ENCODE measurements at regions not wholly inside any gene's neighbourhood (a gene's known extent, or its start where the extent isn't known, plus 50 kb on each side); places are given as distances from the start of the nearest gene placed in this dataset.
A peak's percentile ranks its signal among the peaks of the same experiment; 100 is the strongest.

DNA sequence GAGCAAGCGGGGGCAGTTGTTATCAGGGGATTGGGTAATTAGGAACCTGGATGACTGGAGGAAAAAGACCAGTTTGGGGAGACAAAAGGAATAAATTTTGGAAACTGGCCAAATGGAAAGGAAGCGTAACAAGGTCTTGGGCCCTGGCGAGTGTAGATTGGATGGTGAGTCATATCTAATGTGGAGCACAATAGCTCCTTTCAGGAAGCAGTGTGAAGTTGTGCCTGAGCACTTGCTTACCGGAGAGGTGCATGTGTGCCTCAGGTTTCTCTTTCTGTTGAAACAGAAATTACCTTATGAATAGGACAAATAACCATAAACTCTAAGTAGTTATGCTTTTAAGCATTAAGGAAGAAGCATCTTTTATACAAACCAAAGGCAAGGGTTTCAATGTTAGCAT, 176.4 kb downstream of the KIF4B start:
- H2BK20ac ChIP-seq (ENCODE audit: low read length), result peak overlapping the region; percentile 50; the same call in 1 of the 2 replicates
- no peaks in the 10 kb centered on the region for H3K27me3 ChIP-seq (replicated peaks in 1 of 4; ENCODE audit: control insufficient read depth in 3 of 4, extremely low read depth in 1 of 4, insufficient read depth in 3 of 4, low read length in 3 of 4)
- 0 out of 2 replicates have a peak overlapping the region, but pooled peaks have one; percentile 59 for H2AK5ac ChIP-seq (ENCODE audit: low read depth, low read length)
- peaks cover 0 to 11% (median 2%) of the 10 kb centered on the region in 4 experiments; a peak in 5 of 7 replicates for H3K4me1 ChIP-seq (replicated peaks in 1 of 4; ENCODE audit: control insufficient read depth in 3 of 4, insufficient read depth in 4 of 4, low read length in 3 of 4)
- H2BK15ac ChIP-seq (ENCODE audit: low read length), result no peak overlapping the region
- ChIA-PET POLR2A (ENCODE audit: partially characterized antibody) (no interaction called here), CTCF (ENCODE audit: partially characterized antibody) (no interaction called here)
- H3K36me3 ChIP-seq (ENCODE audit: control insufficient read depth in 2 of 4, insufficient read depth in 4 of 4, low read length in 3 of 4), result no peaks in the 10 kb centered on the region
- H3K18ac ChIP-seq (ENCODE audit: extremely low read depth, low read length), result no peak overlapping the region
- WGBS, 2 experiments (ENCODE audit: extremely low coverage in 1 of 2, insufficient coverage in 1 of 2, insufficient read length in 1 of 2, insufficient replicate concordance in 2 of 2, low coverage in 1 of 2, low lambda C conversion rate in 2 of 2, missing lambda C conversion rate in 1 of 2), result 81% methylated on average over 4 of the region's 4 CpGs; no CpG with 5 or more reads in 1 of the 2 experiments
- H3K4me3 ChIP-seq (ENCODE audit: extremely low read depth in 1 of 4, insufficient read depth in 2 of 4, low read depth in 3 of 4, low read length in 4 of 4), result no peak overlapping the region
- H3K56ac ChIP-seq (replicated peaks; ENCODE audit: insufficient read length, low read depth, low read length), result no peak overlapping the region
- H3K4me2 ChIP-seq (ENCODE audit: insufficient read depth in 1 of 2, low read depth in 2 of 2, low read length in 2 of 2), result no peak overlapping the region
- no peaks in the 10 kb centered on the region for H3K79me1 ChIP-seq (ENCODE audit: low read depth, low read length)
- H2BK12ac ChIP-seq (ENCODE audit: low read depth, low read length), result peak overlapping the region; percentile 51; the same call in 1 of the 2 replicates
- H3K9me3 ChIP-seq (ENCODE audit: insufficient read depth in 2 of 2, low read depth in 1 of 2, low read length in 1 of 2), result peaks cover 0 to 3% of the 10 kb centered on the region in 2 experiments; a peak in 1 of 4 replicates
- no peak overlapping the region for H3K14ac ChIP-seq (ENCODE audit: insufficient read length)
- 0 out of 2 replicates have a peak overlapping the region, but pooled peaks have one; percentile 58 for H4K8ac ChIP-seq (ENCODE audit: extremely low read depth, insufficient read depth, low read length)
- H2BK5ac ChIP-seq (ENCODE audit: low read depth, low read length), result no peak overlapping the region
- H4K5ac ChIP-seq (ENCODE audit: insufficient read length, low read depth, low read length), result no peak overlapping the region
- H2BK120ac ChIP-seq (replicated peaks; ENCODE audit: low read depth, low read length), result no peak overlapping the region
- H4K20me1 ChIP-seq (replicated peaks in 1 of 2; ENCODE audit: control insufficient read depth in 1 of 2, insufficient read depth in 2 of 2, low read length in 2 of 2), result no peaks in the 10 kb centered on the region
- peak overlapping the region; percentile 71 for H3K4ac ChIP-seq (replicated peaks; ENCODE audit: insufficient read length, low read depth, low read length)
- H3K27ac ChIP-seq (ENCODE audit: low read depth, low read length), result no peak overlapping the region
- no peak overlapping the region for H4K91ac ChIP-seq (replicated peaks; ENCODE audit: insufficient read length, low read length)
- H3K23ac ChIP-seq (ENCODE audit: insufficient read length), result no peak overlapping the region
- H3K23me2 ChIP-seq (ENCODE audit: low read depth, low read length), result no peaks in the 10 kb centered on the region
- TF ChIP-seq ASH2L (IDR thresholded peaks at IDR 0.05; ENCODE audit: low read length) (no peak), JUND (IDR thresholded peaks at IDR 0.05; ENCODE audit: low read length) (peak; percentile 29; the same call in 1 of the 2 replicates)
- FAIRE-seq (no peak), DNase-seq (ENCODE audit: low read depth in 1 of 2, low spot score in 2 of 2) (no peak)
- no peak overlapping the region for H2AFZ ChIP-seq (ENCODE audit: low read length)
- no peaks in the 10 kb centered on the region for H3K79me2 ChIP-seq (ENCODE audit: control insufficient read depth in 1 of 2, insufficient read depth in 2 of 2, low read length in 2 of 2)
- no peak overlapping the region for H3K9ac ChIP-seq (replicated peaks in 1 of 4; ENCODE audit: extremely low read depth in 1 of 4, low read depth in 3 of 4, low read length in 3 of 4)

All from H1 (cell line).